Left colon (tissue), 2 donors: ENCODE measurements at regions not wholly inside any gene's neighbourhood (a gene's known extent, or its start where the extent isn't known, plus 50 kb on each side); places are given as distances from the start of the nearest gene placed in this dataset.
"Not testable (repeated sequence)": the region's sequence is repeated elsewhere in the genome, so short reads cannot be mapped to it uniquely, and the experiment has no call there.

Experiments
- ATAC-seq: fragments of 200-7000 bp; cut with Tn5 transposase; one replicate; pipeline ENCODE4 v1.9.1; 2020; ENCODE audit warnings: mild to moderate bottlenecking, moderate library complexity
- DNase-seq, 2 donors: peaks; one replicate each; pipeline ENCODE4 v3.0.0-alpha.2; 2020
- intact Hi-C, 2 donors: fragments of 100-400 bp; cut with DNase I in 1 of 2; cut with micrococcal nuclease in 1 of 2; formaldehyde crosslinking; loops; one replicate each; pipeline versions ENCODE4 v1.11.2 to v1.14.0; 2022; cut with DNase I, micrococcal nuclease
- donor health status: DM: no; HTN: no; CAD: no.
- donor health status: DM: yes; HTN: yes; CAD: no.

DNA sequence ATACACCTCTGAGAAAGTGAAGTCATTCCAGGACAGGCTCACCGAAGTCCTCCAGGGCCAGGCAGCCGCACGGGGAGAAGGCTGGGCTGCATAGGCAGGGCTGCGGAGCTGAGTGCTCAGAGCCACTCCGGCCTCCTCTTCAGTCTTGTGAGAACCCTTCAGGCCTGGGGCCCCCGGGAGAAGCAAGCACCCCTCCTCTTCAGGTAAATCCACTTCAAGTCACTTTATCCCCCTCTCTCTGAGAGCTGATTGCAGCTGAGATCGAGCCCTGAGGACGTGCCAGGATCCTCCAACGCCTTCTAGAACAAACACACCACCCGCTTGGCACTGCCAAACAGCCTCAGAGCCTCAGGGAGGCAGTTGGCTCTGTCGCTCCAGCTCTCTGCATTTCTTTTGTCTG lies 1526.3 kb downstream of the BRD1 start:
- no peak for DNase-seq
- peak; percentile 38 for ATAC-seq
- intact Hi-C loops: no loop called here

DNA sequence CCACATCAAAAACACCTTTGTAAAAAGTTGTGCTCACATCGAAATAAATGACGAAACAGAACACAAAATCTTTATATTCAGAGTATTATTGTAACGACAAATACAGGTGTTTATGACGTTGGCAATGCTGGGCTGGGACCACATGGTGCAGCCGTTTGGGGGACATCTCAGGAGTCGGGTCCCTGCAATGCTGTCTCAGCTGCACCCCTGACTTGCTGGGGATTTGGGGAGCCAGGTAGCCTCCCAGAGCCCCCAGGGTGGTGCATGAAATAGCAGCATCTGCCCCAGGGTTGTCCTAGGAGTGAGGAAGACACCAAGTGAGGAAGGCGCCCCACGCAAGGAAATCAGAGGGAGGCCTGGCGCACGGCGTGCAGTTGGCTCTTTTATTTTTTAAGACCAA lies 1526.8 kb downstream of the BRD1 start:
- DNase-seq: no peak
- intact Hi-C loops: no loop called here
- no peak for ATAC-seq

DNA sequence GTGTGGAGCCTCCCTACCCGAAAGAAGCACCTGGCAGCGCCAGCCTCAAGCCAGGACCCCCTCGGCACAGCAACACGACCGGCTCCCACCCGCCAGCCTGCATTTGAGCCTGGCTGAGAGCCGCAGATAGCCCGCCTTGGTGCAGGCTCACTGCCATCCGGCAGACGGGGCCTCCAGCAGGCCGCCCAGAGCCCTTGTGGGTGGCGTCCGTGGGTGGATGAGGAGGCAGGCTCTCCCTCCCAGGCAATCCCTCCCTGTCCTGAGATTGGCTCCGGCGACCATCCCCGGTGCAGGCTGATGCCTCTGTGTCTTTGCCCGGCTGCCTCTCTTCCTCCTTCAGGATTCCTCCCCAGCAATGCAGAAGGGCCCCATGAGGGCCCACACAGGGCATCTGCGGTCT lies 1527.9 kb downstream of the BRD1 start:
- ATAC-seq (no peak), DNase-seq (no peak)
- intact Hi-C loops: no loop called here

DNA sequence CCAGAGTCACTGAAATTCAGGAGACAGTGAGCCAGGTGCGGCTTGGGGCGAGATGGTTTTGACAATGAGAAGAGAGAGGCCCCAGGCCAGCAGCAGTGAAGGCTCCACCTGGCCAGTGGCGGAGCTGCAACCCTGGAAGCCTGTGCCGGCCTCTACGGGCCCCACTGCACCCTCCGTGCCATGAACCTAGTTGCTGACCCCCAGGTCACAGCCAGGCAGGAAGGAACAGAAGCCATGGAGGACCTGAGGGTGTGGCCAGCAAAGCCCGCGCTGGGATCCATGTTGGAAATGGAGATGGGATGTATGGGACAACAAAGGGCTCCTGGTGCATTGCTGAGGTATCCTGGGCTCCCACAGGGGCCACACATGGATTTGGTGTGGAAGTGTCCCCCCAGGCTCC lies 1528.5 kb downstream of the BRD1 start:
- no peak for ATAC-seq
- DNase-seq: no peak
- intact Hi-C loops: no loop called here

DNA sequence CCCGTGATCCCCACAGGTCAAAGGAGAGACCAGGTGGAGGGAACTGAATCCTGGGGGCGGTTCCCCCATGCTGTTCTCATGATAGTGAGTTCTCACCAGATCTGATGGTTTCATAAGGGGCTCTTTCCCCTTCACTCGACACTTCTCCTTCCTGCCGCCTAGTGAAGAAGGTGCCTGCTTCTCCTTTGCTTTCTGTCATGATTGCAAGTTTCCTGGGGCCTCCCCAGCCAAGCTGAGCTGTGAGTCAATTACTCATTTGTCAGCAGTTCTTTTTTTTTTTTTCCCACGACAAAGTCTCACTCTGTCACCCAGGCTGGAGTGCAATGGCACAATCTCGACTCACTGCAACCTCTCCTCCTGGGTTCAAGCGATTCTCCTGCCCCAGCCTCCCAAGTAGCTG lies 1530.4 kb downstream of the BRD1 start:
- DNase-seq: no peak
- no peak for ATAC-seq
- intact Hi-C loops: no loop called here

DNA sequence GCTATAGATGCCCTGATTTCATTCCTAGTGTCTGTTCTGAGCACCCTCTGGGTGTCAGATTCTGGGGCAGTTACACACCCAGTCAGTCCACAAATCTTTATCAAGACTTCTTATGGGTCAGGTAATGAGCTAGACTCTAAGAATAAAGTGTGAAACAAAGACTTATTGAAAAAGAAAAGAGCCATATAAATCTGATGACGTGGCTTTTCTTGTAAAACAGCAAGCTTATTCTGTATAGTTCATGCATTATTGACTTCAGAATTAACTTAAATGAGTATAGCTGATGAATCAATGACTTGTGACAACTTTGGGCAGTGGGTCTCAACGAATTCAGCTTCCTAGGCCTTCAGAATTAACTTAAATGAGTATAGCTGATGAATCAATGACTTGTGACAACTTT lies 1527.5 kb downstream of the TBC1D22A start:
- DNase-seq, intact Hi-C loops, ATAC-seq: not testable (repeated sequence)

DNA sequence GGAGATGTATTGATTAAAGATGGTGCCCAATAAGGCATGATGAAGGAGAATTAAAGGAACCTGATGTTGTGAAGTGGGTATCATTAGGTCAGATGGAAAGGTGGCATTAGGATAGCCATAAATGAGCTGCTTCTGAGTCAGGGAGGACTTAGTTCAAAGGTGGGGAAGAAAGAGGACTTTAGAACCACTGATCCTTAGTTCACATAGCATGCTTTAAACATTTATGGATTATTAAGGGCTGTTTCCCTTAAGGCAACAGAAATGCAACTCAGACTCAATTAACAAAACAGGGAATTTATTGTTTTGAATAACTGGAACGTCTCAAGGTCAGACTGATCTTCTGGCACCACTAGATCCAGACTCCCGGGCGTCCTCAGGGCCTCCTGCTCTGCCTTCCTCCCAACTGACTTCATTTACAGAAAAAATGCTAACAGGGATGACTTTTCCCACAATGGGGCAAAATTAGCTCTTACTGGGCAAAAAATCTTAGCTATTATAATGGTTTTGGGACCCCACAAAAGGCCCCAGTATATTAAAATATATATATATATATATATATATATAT lies 1526.0 kb downstream of the TBC1D22A start:
- no peak for ATAC-seq
- DNase-seq: no peak
- intact Hi-C loops: no loop called here

DNA sequence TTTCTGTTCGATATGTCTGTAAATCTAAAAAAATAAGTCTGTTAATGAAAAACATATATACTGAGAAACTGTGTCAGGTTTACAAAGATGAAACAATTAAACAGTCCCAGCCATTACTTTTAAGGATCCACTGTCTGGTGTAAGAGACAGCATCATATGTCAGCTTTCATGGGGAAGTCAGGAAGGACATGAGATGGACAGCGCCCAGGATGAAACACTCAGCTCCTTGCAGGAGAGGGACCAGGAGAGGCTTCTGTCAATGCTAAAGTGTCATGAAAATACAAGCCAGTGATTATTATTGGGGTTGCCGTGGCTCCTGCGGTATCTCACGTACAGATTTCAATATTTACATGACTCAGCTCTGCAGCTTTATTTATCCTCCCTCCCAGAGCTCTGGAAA lies 1524.6 kb downstream of the TBC1D22A start:
- intact Hi-C loops: no loop called here
- DNase-seq: no peak

DNA sequence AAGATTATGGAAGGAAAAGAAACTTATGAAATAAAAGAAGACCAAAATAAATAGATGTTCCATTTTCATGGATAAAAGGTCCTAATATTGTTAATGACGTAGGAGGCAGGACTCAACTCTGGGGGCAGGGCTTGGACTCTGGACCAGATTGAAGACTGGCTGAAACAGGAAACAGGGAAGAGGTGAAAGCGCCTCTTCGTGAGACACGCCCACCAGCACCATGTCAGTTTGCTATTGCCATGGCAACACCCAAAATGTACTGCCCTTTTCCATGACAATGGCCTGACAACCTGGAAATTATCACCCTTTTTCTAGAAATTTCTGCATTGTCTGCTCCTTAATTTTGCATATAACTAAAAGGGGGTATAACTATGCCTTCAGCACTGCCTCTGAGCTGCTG lies 1522.2 kb downstream of the TBC1D22A start:
- ATAC-seq: no peak
- no peak for DNase-seq
- intact Hi-C loops: no loop called here

More for the DNA sequence above, 1524.6 kb downstream of the TBC1D22A start:
- no peak for ATAC-seq

DNA sequence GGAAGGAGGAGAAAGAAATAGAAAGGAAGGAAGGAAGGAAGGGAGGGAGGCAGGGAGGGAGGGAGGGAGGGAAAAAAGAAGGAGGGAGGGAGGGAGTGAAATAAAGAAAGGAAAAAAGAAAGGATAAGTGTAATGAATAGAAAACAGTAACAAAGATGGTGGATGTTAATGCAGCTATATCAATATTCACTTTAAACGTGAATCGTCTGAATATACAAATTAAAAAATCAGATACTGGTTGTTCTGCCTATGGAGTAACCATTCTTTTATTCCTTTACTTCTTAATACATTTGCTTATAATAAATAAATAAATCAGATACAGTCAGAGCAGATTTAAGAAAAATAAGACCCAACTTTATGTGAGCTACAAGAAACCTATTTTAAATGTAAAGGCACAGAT lies 1520.4 kb downstream of the TBC1D22A start:
- no peak for ATAC-seq
- DNase-seq: no peak
- intact Hi-C loops: no loop called here

DNA sequence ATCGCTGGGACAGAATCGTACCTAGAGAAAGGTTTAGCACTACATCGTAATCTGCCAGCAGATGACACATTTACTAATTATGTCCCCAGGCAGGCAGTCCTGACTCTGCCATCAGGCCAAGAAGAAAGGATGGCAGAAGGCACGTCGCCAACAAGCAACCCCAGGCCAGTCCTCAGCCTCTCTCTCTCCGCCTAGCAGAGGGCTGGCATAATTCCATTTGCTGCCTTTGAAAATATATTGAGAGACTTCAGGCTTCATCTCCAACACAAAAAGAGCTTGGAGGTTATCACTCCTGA lies 1517.0 kb downstream of the TBC1D22A start:
- intact Hi-C loops: no loop called here
- DNase-seq: no peak
- no peak for ATAC-seq

DNA sequence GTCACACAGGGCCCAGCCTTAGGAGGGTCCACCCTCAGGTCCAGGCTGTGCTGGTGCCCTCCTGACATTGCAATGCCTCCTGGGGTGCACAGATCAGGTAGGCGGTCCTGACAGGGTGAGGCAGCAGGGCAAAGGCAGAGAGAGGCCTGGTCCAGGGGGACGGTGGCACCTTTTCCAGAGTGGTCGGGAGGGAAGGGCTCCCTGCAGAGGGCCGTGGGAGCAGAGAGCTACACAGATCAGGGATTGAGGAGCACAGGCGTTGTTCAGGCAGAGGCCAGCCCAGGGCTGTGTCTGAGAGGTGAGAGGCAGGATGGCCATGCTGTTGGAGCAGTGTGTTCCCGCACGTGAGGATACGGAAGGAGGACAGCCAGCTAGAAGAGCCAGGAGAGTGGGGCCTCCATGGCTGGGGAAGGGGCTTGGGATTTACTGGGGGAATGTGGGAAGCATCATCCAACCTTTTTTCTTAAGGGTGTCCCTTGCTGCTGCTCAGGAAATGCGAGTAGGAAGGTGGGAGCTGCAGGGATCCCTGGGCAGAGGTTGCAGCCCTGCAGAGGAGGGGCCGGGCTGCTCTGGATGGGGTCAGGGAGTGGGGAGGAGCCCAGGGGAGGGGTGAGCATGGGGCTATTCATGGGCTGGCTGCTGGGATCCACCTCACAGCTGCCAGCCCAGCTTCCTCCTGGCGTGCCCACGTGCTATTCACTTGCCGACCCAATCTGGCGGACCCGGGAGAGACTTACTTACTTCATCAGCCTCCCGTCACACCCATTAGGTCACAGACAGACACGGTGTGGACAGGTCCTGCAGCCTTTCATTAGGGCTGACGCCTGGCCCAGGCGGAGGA lies 1516.4 kb downstream of the TBC1D22A start:
- DNase-seq: no peak
- peak; percentile 26 for ATAC-seq
- intact Hi-C loops: no loop called here

DNA sequence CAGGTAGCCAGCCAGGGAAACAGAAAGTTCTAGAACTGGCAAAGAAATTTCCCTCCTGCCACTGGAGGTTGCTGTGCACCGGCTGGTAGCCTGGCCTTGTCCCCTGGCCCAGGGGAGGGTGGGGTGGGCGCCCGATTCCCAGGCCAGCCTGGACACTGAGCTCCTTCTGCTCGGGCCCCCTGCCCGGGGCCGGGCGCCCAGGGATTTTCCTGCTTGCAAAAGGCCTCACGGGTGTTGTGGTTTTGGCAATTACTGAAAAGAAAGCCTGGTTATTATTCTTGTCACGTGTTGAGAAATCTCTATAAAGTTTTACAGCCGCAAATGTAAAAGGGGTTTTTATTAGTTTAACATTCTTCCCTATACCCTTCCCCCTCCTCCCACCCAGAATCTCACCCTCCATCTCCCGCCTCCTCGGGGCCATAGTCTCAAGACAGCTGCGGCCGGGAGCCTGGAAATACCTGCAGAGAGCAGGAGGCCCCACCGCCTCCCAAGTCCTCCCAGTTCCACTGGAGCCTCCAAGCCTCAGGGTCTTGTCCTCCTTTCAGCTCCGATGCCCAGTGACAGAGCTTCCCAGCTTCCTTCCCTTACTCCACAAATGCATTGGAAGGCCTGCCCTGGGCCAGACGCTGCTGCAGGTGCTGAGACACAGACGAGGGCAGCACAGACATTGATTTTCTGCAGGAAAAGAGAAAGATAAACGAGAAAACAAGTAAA lies 1515.6 kb downstream of the TBC1D22A start:
- peak in 1 of 2 donors; percentile 47 for DNase-seq
- peak; percentile 61 for ATAC-seq
- intact Hi-C loops: no loop called here

DNA sequence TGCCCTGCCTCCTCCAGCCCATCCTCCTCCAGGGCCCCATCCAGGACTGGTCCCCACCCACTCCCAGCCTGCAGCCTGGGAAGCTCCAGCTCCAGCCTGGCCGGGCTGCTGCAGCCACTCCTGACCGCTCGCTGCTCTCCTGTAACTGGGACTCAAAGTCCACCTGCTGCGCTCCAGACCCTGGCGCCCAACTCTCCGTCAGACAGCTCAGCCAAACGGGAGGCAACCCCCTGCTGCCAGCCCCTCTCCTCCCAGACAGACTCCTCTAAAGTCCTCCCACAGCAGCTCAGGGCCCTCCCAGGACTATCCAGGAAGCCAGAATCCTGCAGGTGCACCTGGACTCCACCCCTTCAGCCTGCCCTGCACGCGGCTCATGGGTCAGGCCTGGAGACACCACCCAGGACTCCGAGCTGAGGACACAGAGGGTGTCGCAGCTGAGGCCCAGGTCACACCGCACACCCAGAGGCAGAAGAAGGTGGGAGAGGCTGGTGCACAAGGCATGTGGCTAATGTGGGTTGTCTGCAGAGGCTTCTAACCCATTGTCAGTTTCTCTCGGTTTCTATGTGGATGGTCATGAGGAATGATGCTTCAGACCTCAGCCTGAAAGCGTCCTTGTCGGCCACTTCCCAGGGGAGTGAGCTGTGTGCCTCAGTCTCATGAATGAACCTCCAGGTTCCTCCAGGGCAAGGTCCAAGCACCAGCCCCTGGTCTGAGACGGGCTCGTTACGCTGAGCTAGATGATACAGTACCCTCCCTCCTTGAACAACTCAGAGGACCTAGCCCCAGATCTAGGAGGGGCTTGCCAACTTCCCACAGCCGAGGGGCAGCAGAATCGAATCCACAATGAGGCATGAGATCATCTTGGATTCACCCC lies 1514.8 kb downstream of the TBC1D22A start:
- ATAC-seq: peak; percentile 85
- DNase-seq: peak; percentile 63 to 66
- intact Hi-C loops: no loop called here

DNA sequence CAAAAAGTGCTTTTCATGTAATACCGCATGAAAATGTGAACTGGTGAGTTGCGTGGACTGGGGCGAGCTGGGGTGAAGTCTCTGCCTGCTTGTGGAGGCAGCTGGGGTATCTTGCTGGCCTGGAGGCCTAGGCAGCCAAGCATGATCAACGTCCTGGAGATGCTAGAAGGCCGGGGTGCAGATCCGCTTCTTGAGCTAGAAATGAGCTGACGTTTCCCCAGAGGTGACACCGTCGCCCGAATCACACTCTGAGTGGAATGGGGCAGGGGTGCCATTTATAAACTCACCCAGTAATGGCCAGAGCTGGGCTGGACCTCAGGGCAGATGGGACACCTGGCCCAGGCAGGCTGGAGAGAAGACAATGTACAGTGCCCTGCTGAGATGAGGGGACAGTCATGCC lies 1513.0 kb downstream of the TBC1D22A start:
- intact Hi-C loops: no loop called here

DNA sequence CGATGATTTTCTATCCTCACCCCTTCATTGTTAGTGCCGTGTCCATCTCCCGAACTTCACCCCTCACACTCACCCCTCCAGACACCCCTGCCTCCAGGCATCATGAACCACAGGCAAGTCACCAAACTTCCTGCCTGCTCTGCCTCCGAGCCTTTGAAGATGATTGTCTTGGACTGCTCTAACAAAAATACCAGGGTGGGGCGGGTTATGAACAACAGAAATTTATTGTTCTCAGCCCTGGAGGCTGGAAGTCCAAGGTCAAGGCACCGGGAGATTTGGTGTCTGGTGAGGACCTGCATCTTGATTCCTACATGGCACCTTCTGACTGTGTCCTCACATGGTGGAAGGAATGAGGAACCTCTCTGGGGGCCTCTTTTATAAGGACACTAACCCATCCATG lies 1508.3 kb downstream of the TBC1D22A start:
- peak; percentile 64 for ATAC-seq
- intact Hi-C loops: no loop called here
- no peak for DNase-seq

More for the DNA sequence above, 1513.0 kb downstream of the TBC1D22A start:
- no peak for ATAC-seq
- no peak for DNase-seq

DNA sequence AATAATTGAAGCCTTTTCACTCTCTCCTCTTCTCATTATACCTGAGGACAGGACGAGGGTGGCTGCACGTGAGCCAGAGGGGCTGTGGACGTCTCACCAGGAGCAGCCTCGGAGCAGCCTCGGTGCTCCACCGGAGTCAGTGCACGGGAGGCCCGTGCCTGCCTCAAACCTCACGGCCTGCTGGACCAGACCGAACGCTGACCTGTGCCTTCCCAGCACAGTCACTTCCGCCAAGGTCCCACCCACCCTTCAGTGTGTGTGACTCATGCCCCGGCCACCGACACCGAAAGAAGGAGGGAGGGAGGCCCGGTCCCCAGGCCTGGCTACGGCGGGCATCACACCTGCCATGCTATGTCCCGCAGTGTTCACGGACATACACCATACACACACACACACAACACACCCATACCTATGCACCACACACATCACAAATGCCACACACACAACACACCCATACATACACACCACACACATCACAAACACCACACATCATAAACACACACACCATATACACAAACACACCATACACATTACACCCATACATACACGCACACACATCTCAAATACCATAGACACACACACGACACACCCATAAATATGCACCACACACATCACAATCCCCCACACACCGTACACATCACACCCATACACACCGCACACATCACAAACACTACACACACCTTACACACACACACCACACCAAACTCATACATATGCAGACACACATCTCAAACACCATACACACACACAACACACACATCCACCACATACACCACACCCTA lies 1506.5 kb downstream of the TBC1D22A start:
- DNase-seq (no peak), ATAC-seq (peak; percentile 79)
- intact Hi-C loops: no loop called here

DNA sequence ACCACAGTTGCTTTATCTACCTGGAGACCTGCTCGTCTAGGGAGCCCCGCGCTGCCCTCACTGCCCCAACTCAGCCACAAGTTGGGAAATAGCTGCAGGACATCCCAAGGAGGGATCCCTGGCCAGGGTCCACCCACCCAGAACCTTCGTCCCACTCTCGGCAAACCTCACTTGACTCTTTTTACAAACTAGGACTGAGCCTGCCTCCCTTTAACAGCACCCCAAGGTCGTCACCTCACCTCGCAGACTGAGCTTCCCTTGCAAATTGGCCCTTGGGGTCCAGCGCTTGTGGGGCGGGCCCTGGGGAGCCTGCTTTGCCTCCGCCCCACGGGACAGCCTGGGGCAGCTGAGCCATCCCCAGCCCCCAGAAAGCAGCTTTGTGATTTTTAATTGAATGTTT lies 1505.8 kb downstream of the TBC1D22A start:
- DNase-seq: no peak
- no peak for ATAC-seq
- intact Hi-C loops: no loop called here

DNA sequence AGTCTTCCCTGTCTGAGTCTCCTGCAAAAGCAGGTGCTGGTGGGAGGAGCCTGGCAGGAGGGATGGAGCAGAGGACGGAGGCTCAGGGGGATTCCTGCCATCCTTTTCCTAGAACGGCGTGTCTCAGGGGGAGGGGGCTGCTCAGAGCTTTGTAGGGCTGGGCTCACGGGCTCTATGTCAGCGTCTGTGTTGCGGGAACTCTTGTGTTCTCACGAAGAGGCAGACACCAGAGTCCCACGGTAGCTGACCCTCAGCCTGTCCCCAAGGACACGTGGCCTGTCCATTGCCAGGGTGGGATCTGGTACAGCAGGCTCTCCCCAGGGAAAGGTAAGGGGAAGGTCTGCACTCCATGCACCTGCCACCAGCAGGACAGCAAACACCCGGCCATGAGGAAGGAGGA lies 1505.2 kb downstream of the TBC1D22A start:
- intact Hi-C loops: no loop called here
- no peak for ATAC-seq
- no peak for DNase-seq
